Activated effector memory CD4-positive, alpha-beta T cell treated with anti-CD3 and anti-CD28 coated beads, Interleukin-2, amount 50 U/mL, for 16 hours (primary cell): ENCODE measurements at regions not wholly inside any gene's neighbourhood (a gene's known extent, or its start where the extent isn't known, plus 50 kb on each side); places are given as distances from the start of the nearest gene placed in this dataset.
"Not testable (repeated sequence)": the region's sequence is repeated elsewhere in the genome, so short reads cannot be mapped to it uniquely, and the experiment has no call there.

Experiments used
- DNase-seq: peaks from one replicate; pipeline ENCODE4 v3.0.0-alpha.2; 2020

- DNase-seq = no peak
Observed at GRCh38 chr4:18684932-18685331, 663.4 kb upstream of the LCORL start.

- no peak for DNase-seq
Observed at GRCh38 chr4:18676526-18676915, 655.0 kb upstream of the LCORL start.

DNA sequence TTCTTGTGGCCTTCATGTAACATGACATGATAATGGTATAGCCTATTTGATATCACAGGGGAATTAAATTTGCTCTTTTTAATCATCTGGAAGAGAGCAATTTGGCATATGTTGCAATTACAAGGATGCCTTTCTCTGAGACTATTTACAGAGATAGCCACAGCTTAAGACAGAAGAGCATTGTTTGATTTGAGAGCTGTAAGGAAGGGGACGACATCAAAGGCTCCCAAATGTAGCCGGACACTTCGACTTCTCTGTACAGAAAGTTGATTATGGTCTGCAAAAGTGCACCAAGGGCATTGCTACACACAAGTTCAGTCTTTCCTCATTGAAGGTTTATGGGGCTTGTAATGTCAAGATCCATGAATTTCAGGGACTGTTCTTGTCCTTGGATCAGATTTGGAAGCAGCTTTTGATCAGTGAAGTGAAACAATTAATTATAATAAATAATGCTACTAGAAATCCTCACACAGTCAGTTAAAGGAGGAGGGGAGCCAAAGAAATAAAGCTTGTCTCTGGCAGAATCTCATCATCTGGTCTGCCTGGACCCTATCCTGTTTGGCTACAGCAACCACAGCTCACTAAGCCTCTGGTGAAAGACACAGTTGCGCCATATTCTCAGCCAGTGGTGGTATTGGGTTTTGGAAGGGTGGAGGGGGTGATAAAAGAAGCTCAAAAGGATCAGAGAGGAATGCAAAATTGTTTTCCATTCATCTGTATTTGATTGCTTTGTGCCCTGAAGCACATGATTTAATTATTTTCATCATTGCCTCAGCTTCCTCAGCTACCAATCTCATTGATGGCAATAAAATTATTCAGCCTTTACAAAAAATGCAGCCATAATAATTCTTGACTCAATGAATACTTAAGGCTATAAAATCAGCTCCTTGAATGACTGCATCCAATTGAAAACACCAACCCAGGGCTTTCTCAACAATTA, 654.3 kb upstream of the LCORL start:
- no peak for DNase-seq

DNA sequence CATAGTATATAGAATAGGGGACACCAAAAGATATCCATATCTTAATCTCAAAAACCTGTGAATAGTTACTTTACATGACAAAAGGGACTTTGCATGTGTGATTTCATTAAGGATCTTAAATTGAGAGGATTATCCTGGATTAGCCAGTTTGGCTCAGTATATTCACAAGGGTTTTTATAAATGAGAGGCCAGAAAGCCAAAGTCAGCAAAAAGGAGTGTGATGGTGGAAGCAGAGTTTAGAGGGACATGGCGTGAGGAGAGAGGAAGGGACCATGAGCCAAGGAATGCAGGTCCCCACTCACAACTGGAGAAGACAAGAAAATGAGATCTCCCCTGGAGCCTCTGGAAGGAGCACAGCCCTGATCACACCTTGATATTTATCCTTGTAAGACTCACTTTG, 648.5 kb upstream of the LCORL start:
- DNase-seq = no peak

DNA sequence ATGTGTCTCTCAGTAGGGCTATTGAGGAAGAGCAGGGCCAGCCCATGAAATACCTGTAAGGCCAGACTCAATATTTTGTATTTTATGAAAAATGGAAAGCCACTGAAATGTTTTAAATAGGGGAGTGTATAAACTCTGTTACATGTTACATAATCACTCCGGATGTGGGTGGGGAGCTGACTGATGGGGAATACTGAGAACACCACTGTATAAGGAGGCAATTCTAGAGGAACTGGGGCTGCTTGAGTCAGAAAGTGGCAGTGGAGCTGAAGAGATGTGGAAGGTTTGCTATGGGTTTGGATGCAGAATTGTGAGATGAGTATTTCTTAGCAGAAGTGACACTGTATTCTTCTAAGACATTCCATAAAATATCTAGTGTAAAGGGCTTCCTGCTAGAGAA, 647.8 kb upstream of the LCORL start:
- DNase-seq = no peak

GRCh38 chr4:18666322-18666721, 644.8 kb upstream of the LCORL start:
- no peak for DNase-seq

DNA sequence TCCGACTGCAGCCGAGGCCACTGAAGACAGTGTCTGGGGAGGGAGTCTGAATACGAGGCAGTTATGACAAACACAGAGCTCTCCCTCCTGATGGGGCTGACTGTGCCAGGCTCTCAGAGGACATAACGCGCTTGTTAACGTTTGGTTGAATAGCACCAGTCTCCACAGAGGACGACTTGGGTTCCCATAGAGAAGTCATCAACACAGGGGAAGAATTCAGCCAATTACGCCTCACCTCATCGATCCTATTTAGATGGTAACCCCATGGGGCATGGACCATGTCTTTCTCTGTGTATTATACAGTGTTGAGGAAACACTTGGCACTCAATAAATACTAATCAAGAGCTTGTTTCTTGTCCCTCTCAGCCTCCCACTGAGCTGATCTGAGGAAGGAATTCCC, 642.6 kb upstream of the LCORL start:
- no peak for DNase-seq

DNA sequence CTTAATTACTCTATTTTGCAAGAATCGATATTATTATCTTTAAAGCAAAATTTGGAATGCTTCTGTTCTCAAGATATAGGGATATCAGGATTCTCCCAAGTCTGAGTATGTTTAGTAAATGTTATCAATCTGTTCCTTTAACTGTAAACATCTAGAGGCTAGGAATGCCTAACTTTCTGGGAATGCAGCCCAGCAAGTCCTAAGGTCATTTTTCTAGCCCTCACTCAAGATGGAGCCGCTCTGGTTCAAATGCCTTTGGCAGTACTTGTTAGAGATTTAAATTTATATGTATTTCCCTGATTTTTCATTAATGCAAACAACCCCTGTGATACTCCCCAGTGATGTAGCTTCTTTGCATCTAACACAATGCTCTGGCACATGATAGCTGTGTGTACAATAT, 623.8 kb upstream of the LCORL start:
- no peak for DNase-seq

GRCh38 chr4:18641334-18641733, 619.8 kb upstream of the LCORL start:
- DNase-seq = no peak

DNA sequence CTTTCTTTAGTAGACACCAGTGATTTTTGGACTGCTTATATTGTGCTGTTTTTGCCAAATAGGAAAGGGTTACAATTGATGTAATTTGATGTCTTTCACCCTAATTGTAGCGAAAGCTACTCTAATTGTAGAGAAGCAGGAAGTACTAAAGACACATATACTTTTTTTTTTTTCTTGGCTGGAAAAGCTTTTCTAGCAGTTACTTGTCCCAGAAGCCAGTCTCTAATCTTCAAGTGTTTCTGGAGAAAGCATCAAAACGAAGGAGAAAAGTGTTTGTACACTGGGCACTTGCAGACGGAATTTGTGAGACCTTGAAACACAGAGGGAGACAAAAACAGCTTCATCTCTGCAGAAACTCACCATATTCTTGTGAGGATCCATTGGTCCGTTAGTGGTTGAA, 616.5 kb upstream of the LCORL start:
- DNase-seq = no peak

DNA sequence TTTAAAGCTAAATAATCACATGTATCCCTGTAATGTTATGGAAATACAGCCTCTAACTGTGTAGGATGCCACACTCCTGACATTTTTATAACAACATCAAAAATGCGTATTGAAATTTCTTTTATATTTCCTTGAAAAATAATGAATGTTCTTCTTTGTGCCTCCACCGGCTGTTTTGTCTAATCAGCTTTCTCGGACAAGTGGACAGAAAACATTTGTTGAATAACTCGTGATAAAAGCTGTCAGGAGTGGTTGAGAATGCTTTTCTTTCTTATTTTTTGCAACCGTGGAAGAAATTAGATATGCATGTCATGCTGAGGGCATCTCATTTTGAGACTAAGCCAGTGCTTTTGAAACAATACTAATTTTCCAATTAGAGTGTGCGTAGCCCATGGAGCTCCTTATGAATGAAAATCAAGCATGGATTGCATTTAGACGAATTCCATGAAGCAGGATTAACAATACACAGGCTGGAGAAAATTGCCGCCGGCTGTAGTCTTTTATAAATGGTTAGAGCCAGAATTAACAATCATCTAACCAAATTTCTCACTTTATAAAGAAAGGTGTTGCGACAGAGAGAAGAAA, 614.5 kb upstream of the LCORL start:
- no peak for DNase-seq

- DNase-seq = no peak
Observed at GRCh38 chr4:18635531-18635930, 614.0 kb upstream of the LCORL start.

- DNase-seq = no peak
Observed at GRCh38 chr4:18631586-18631985, 610.0 kb upstream of the LCORL start.

DNA sequence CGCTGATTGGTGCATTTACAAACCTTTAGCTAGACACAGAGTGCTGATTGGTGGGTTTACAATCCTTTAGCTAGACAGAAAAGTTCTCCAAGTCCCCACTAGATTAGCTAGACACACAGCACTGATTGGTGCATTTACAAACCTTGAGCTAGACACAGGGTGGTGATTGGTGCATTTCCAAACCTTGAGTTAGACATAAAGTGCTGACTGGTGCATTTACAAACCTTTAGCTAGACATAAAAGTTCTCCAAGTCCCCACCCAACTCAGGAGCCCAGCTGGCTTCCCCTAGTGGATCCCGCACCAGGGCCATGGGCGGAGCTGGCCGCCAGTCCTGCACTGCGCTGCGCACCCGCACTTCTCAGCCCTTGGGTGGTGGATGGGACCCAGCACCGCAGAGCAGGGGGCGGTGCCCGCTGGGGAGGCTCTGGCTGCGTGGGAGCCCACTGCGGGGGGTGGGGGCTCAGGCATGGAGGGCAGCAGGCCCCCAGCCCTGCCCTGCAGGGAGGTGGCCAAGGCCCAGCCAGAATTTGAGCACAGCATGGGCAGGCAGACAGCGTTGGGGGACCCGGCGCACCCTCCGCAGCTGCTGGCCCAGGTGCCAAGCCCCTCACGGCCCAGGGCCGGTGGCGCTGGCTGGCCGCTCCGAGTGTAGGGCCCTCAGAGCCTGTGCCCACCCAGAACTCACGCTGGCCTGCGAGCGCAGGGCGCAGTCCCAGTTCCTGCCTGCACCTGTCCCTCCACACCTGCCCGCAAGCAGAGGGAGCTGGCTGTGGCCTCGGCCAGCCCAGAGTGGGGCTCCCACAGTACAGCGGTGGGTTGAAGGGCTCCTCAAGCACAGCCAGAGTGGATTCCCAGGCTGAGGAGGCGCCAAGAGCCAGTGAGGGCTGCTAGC, 608.9 kb upstream of the LCORL start:
- DNase-seq = no peak

GRCh38 chr4:18627447-18628005, 606.0 kb upstream of the LCORL start:
- no peak for DNase-seq

- no peak for DNase-seq
Observed at GRCh38 chr4:18626996-18627395, 605.4 kb upstream of the LCORL start.

DNA sequence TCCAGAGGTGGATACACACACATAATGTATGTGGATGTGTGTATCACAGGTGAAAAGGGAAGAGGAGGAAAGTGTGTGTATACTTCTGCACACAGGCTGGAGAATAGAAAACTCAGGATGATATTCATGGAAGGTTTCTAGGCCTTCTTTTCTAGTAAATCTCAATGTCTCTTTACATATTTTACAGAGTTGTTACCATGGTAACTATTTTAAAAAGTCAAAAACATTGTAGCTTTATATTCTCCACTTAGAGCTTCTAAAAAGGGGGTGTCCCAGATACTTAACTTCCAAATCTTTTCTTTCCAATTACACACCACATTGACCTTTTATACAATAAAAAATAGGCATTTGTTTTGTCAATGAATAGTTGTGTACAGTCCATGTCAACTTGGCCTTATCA, 604.8 kb upstream of the LCORL start:
- DNase-seq = no peak

GRCh38 chr4:18621186-18621585, 599.6 kb upstream of the LCORL start:
- no peak for DNase-seq

GRCh38 chr4:18616720-18617119, 595.2 kb upstream of the LCORL start:
- no peak for DNase-seq

- DNase-seq = no peak
Observed at GRCh38 chr4:18611026-18611425, 589.5 kb upstream of the LCORL start.

DNA sequence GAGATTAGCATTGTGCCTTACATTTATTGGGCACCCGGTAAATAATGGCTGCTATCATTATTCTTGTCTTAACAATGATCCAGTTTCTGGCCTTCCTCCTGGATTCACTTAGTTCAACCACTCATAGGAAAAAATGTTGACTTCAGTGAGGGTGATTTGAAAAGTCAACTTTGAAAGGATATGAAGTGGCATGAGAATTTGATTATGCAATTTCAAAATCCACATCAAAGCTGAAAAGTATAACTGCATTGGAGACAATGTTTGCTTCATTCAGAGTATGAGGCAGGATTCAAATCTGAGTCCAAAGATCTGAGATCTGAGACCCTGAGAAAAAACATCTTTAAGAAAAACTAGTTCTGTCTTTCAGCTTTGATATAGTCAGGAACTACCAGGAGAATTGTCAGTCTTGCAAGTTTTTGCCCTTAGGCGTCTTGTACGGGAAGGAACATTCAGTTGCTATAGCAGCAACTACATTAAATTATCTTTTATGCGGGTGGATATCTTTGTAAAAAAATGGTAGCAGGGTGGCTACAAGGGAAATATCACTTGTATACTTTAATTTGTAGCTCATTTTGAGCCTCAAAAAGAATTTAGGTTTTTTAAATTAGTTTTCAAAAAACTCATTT, 587.5 kb upstream of the LCORL start:
- DNase-seq = no peak

DNA sequence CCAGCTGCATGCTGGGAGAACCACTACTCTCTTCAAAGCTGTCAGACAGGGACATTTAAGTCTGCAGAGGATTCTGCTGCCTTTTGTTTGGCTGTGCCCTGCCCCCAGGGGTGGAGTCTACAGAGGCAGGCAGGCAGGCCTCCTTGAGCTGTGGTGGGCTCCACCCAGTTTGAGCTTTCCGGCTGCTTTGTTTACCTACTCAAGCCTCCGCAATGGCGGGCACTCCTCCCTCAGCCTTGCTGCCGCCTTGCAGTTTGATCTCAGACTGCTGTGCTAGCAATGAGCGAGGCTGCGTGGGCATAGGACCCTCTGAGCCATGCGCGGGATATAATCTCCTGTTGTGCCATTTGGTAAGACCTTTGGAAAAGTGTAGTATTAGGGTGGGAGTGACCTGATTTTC, 581.1 kb upstream of the LCORL start:
- DNase-seq = not testable (repeated sequence)
